ENCODE measurements at regions not wholly inside any gene's neighbourhood (a gene's known extent, or its start where the extent isn't known, plus 50 kb on each side); places are given as distances from the start of the nearest gene placed in this dataset.

DNA sequence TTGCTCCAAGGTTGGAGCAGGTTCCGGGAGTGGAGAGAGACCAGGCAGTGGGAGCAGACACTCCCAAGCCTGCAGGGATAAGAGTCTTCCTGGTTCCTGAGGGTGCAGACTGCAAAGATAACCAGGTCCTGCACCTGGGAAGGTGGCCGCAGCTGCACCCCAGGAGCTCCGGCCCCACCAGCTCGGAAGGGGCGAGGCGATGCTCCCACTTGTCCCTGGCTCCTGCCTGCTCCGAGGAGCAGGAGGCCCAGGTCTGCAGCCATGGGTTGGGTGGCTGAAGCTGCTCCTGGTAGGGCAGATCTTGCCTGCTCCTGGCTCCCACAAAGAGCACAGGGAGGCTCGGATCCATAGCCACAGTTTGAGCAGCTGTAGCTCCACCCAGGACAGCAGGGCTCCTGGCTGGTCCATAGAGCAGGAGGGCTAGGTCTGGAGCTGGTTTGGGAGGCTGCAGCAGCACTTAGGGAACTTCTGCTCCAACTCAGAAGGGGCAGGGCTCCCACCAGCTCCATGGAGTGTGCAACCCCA, 251.6 kb upstream of the GPC6 start:
- DNase-seq (ENCODE audit: low read depth in 1 of 2, low spot score in 2 of 2): no peak
- Histone ChIP-seq H3K14ac (ENCODE audit: insufficient read length) (no peak overlapping the region), H2BK120ac (replicated peaks; ENCODE audit: low read depth, low read length) (no peak overlapping the region), H4K20me1 (replicated peaks in 1 of 2; ENCODE audit: control insufficient read depth in 1 of 2, insufficient read depth in 2 of 2, low read length in 2 of 2) (no peaks in the 10 kb centered on the region), H4K8ac (ENCODE audit: extremely low read depth, insufficient read depth, low read length) (no peak overlapping the region; the same call in 1 of the 2 replicates), H2BK12ac (ENCODE audit: low read depth, low read length) (no peak overlapping the region), H3K9me3 (ENCODE audit: insufficient read depth in 2 of 2, low read depth in 1 of 2, low read length in 1 of 2) (no peaks in the 10 kb centered on the region), H4K91ac (replicated peaks; ENCODE audit: insufficient read length, low read length) (no peak overlapping the region), H3K4me1 (replicated peaks in 1 of 4; ENCODE audit: control insufficient read depth in 3 of 4, insufficient read depth in 4 of 4, low read length in 3 of 4) (no peaks in the 10 kb centered on the region), H2BK15ac (ENCODE audit: low read length) (no peak overlapping the region), H3K56ac (replicated peaks; ENCODE audit: insufficient read length, low read depth, low read length) (no peak overlapping the region), H3K4me3 (ENCODE audit: extremely low read depth in 1 of 4, insufficient read depth in 2 of 4, low read depth in 3 of 4, low read length in 4 of 4) (no peak overlapping the region), H3K23ac (ENCODE audit: insufficient read length) (no peak overlapping the region), H3K9ac (replicated peaks in 1 of 4; ENCODE audit: extremely low read depth in 1 of 4, low read depth in 3 of 4, low read length in 3 of 4) (no peak overlapping the region), H3K18ac (ENCODE audit: extremely low read depth, low read length) (no peak overlapping the region), H3K23me2 (ENCODE audit: low read depth, low read length) (no peaks in the 10 kb centered on the region), H3K4ac (replicated peaks; ENCODE audit: insufficient read length, low read depth, low read length) (no peak overlapping the region), H2BK20ac (ENCODE audit: low read length) (no peak overlapping the region), H3K79me2 (ENCODE audit: control insufficient read depth in 1 of 2, insufficient read depth in 2 of 2, low read length in 2 of 2) (no peaks in the 10 kb centered on the region), H4K5ac (ENCODE audit: insufficient read length, low read depth, low read length) (no peak overlapping the region), H3K4me2 (ENCODE audit: insufficient read depth in 1 of 2, low read depth in 2 of 2, low read length in 2 of 2) (no peak overlapping the region), H2AFZ (ENCODE audit: low read length) (no peak overlapping the region; the same call in 1 of the 2 replicates), H3K27me3 (replicated peaks in 1 of 4; ENCODE audit: control insufficient read depth in 3 of 4, extremely low read depth in 1 of 4, insufficient read depth in 3 of 4, low read length in 3 of 4) (no peaks in the 10 kb centered on the region), H2AK5ac (ENCODE audit: low read depth, low read length) (no peak overlapping the region), H3K36me3 (ENCODE audit: control insufficient read depth in 2 of 4, insufficient read depth in 4 of 4, low read length in 3 of 4) (no peaks in the 10 kb centered on the region), H3K27ac (ENCODE audit: low read depth, low read length) (no peak overlapping the region), H3K79me1 (ENCODE audit: low read depth, low read length) (no peaks in the 10 kb centered on the region), H2BK5ac (ENCODE audit: low read depth, low read length) (no peak overlapping the region)
- 92% methylated on average over 8 of the region's 8 CpGs; no CpG with 5 or more reads in 1 of the 2 experiments for WGBS, 2 experiments (ENCODE audit: extremely low coverage in 1 of 2, insufficient coverage in 1 of 2, insufficient read length in 1 of 2, insufficient replicate concordance in 2 of 2, low coverage in 1 of 2, low lambda C conversion rate in 2 of 2, missing lambda C conversion rate in 1 of 2)
- TF ChIP-seq, protein P1, sequence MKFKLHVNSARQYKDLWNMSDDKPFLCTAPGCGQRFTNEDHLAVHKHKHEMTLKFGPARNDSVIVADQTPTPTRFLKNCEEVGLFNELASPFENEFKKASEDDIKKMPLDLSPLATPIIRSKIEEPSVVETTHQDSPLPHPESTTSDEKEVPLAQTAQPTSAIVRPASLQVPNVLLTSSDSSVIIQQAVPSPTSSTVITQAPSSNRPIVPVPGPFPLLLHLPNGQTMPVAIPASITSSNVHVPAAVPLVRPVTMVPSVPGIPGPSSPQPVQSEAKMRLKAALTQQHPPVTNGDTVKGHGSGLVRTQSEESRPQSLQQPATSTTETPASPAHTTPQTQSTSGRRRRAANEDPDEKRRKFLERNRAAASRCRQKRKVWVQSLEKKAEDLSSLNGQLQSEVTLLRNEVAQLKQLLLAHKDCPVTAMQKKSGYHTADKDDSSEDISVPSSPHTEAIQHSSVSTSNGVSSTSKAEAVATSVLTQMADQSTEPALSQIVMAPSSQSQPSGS (IDR thresholded peaks at IDR 0.05; ENCODE audit: low read length): no peak
- TF ChIP-seq, protein P2, sequence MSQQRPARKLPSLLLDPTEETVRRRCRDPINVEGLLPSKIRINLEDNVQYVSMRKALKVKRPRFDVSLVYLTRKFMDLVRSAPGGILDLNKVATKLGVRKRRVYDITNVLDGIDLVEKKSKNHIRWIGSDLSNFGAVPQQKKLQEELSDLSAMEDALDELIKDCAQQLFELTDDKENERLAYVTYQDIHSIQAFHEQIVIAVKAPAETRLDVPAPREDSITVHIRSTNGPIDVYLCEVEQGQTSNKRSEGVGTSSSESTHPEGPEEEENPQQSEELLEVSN (IDR thresholded peaks at IDR 0.05): no peak
- ChIA-PET CTCF (ENCODE audit: partially characterized antibody) (no interaction called here), POLR2A (ENCODE audit: partially characterized antibody) (no interaction called here)
- FAIRE-seq: no peak
